GM18519 (cell line): ENCODE measurements at regions not wholly inside any gene's neighbourhood (a gene's known extent, or its start where the extent isn't known, plus 50 kb on each side); places are given as distances from the start of the nearest gene placed in this dataset.

Source experiments
- ATAC-seq: cut with Tn5 transposase; IDR thresholded peaks from one replicate; pipeline ENCODE4 v1.9.1; 2021; ENCODE audit warnings: mild to moderate bottlenecking, moderate library complexity; ENCODE audit not compliant: unreplicated experiment, low FRiP score

GRCh38 chr11:115684699-115685098, 180.5 kb upstream of the CADM1 start:
- no peak for ATAC-seq

- ATAC-seq, result no peak
Measured at GRCh38 chr11:115684135-115684534, 179.9 kb upstream of the CADM1 start.

- ATAC-seq, result no peak
Measured at GRCh38 chr11:115682888-115683287, 178.7 kb upstream of the CADM1 start.

GRCh38 chr11:115682101-115682500, 177.9 kb upstream of the CADM1 start:
- no peak for ATAC-seq

GRCh38 chr11:115679945-115680344, 175.7 kb upstream of the CADM1 start:
- ATAC-seq, result no peak

- ATAC-seq, result no peak
Measured at GRCh38 chr11:115678942-115679341, 174.7 kb upstream of the CADM1 start.

- ATAC-seq, result no peak
Measured at GRCh38 chr11:115677190-115677589, 173.0 kb upstream of the CADM1 start.

- ATAC-seq, result no peak
Measured at GRCh38 chr11:115676768-115677167, 172.6 kb upstream of the CADM1 start.

GRCh38 chr11:115676206-115676605, 172.0 kb upstream of the CADM1 start:
- no peak for ATAC-seq

- no peak for ATAC-seq
Measured at GRCh38 chr11:115674937-115675544, 170.8 kb upstream of the CADM1 start.

GRCh38 chr11:115674176-115674936, 170.1 kb upstream of the CADM1 start:
- ATAC-seq, result no peak

- ATAC-seq, result no peak
Measured at GRCh38 chr11:115673720-115674119, 169.5 kb upstream of the CADM1 start.

- no peak for ATAC-seq
Measured at GRCh38 chr11:115672999-115673411, 168.8 kb upstream of the CADM1 start.

GRCh38 chr11:115672412-115672811, 168.2 kb upstream of the CADM1 start:
- ATAC-seq, result no peak

GRCh38 chr11:115670538-115671205, 166.5 kb upstream of the CADM1 start:
- ATAC-seq, result no peak

GRCh38 chr11:115665958-115666357, 161.7 kb upstream of the CADM1 start:
- no peak for ATAC-seq

GRCh38 chr11:115665175-115665821, 161.1 kb upstream of the CADM1 start:
- no peak for ATAC-seq

- ATAC-seq, result no peak
Measured at GRCh38 chr11:115664313-115664712, 160.1 kb upstream of the CADM1 start.

- no peak for ATAC-seq
Measured at GRCh38 chr11:115663790-115664189, 159.6 kb upstream of the CADM1 start.

- ATAC-seq, result no peak
Measured at GRCh38 chr11:115660030-115660805, 156.0 kb upstream of the CADM1 start.
